Endothelial cell of umbilical vein (primary cell): ENCODE measurements at regions not wholly inside any gene's neighbourhood (a gene's known extent, or its start where the extent isn't known, plus 50 kb on each side); places are given as distances from the start of the nearest gene placed in this dataset.

Source experiments
- BruUV-seq: library from RNA; stranded (reverse); fragments of 400-500 nt; replicated peaks from 2 replicates; lab custom pipeline; 2021; lab: Mats Ljungman, UMichigan
- CTCF ChIA-PET: fragments of 300-600, 350-600 bp; sonication (Branson Sonifier 250); formaldehyde crosslinking; loops from one replicate; lab custom pipeline; 2021; ENCODE audit warnings: antibody characterized with exemption, inconsistent platforms; lab: Charles Lee
- POLR2A ChIA-PET: fragments of 300-600, 350-600 bp; sonication (Branson Sonifier 250); formaldehyde crosslinking; loops from one replicate; lab custom pipeline; 2021; ENCODE audit warnings: antibody characterized with exemption, inconsistent platforms; lab: Charles Lee
- DNase-seq: peaks from one replicate; pipeline ENCODE4 v3.0.0-alpha.2; 2011; ENCODE audit warnings: low read depth, low spot score
- FAIRE-seq: peaks from 2 replicates; lab custom pipeline; 2011; peaks lifted over from hg19 to GRCh38; lab: Jason Lieb, UNC
- H2AFZ ChIP-seq: 2 replicates; pipeline ENCODE4 v1.6.0; 2012; ENCODE audit warnings: low read depth, low read length, control low read depth, inconsistent platforms
- H3K27ac ChIP-seq: 2 replicates; pipeline ENCODE4 v1.5.1; 2011; ENCODE audit warnings: low read depth, mild to moderate bottlenecking, control low read depth, low read length, moderate library complexity; ENCODE audit not compliant: insufficient read depth
- H3K27me3 ChIP-seq, 2 experiments: 2 replicates each; pipeline versions ENCODE4 v1.6.0 to v1.6.1; 2011; ENCODE audit warnings: low read length in 2 of 2, mixed read lengths in 1 of 2; ENCODE audit not compliant: control insufficient read depth in 2 of 2, insufficient read depth in 2 of 2
- H3K36me3 ChIP-seq, 2 experiments: 2 replicates in 1 of 2; 3 replicates in 1 of 2; pipeline ENCODE4 v1.5.1; 2011; ENCODE audit warnings: low read length in 2 of 2, mild to moderate bottlenecking in 1 of 2, moderate library complexity in 1 of 2; ENCODE audit not compliant: control insufficient read depth in 2 of 2, insufficient read depth in 2 of 2; ENCODE audit errors: extremely low read depth in 1 of 2
- H3K4me1 ChIP-seq: 3 replicates; pipeline ENCODE4 v1.5.1; 2011; ENCODE audit warnings: mild to moderate bottlenecking, low read length; ENCODE audit not compliant: control insufficient read depth, insufficient read depth; ENCODE audit errors: extremely low read depth
- H3K4me2 ChIP-seq: 2 replicates; pipeline ENCODE4 v1.6.1; 2011; ENCODE audit warnings: low read length, control low read depth, mixed read lengths; ENCODE audit not compliant: insufficient read depth
- H3K4me3 ChIP-seq, 3 experiments: fragments of 200-600 bp in 1 of 3; sonication (generic), shearing (Covaris generic) in 1 of 3; replicated peaks in 1 of 3; 2 replicates each; pipeline ENCODE4 v1.5.1; 2011 to 2016; ENCODE audit warnings: control low read depth in 3 of 3, low read length in 3 of 3, mild to moderate bottlenecking in 2 of 3, inconsistent platforms in 1 of 3, low read depth in 1 of 3, moderate library complexity in 1 of 3; ENCODE audit not compliant: insufficient read depth in 1 of 3
- H3K79me2 ChIP-seq: 2 replicates; pipeline ENCODE4 v1.6.0; 2012; ENCODE audit warnings: low read length, inconsistent platforms; ENCODE audit not compliant: control insufficient read depth, insufficient read depth
- H3K9ac ChIP-seq: replicated peaks from 2 replicates; pipeline ENCODE3; 2011; ENCODE audit warnings: low read length, control low read depth; ENCODE audit not compliant: insufficient read depth; ENCODE audit errors: extremely low read depth
- H3K9me1 ChIP-seq: replicated peaks from 3 replicates; pipeline ENCODE4 v1.6.0; 2011; ENCODE audit warnings: mild to moderate bottlenecking, low read length; ENCODE audit not compliant: control insufficient read depth, insufficient read depth; ENCODE audit errors: extremely low read depth
- H3K9me3 ChIP-seq: replicated peaks from 2 replicates; pipeline ENCODE4 v1.5.1; 2012; ENCODE audit warnings: low read length, inconsistent platforms; ENCODE audit not compliant: control insufficient read depth, insufficient read depth
- H4K20me1 ChIP-seq: replicated peaks from 2 replicates; pipeline ENCODE3; 2011; ENCODE audit warnings: mild to moderate bottlenecking, low read length; ENCODE audit not compliant: control insufficient read depth, insufficient read depth; ENCODE audit errors: extremely low read depth
- CTCF ChIP-seq, 2 donors: IDR thresholded peaks; 1 replicate in 1 of 2; 2 replicates in 1 of 2; pipeline ENCODE4 v1.5.1; 2011; ENCODE audit warnings: low read length in 2 of 2, mild to moderate bottlenecking in 2 of 2, moderate library complexity in 2 of 2, control low read depth in 1 of 2, inconsistent platforms in 1 of 2, low read depth in 1 of 2; ENCODE audit not compliant: insufficient read depth in 1 of 2; ENCODE audit errors: extremely low read depth in 1 of 2
- EZH2 ChIP-seq: IDR thresholded peaks from 2 replicates; pipeline ENCODE4 v1.6.1; 2012; ENCODE audit warnings: borderline replicate concordance, low read depth, mild to moderate bottlenecking, moderate library complexity, low read length, inconsistent platforms; ENCODE audit not compliant: severe bottlenecking
- FOS ChIP-seq: IDR thresholded peaks from 2 replicates; pipeline ENCODE4 v1.6.1; 2011; ENCODE audit warnings: mild to moderate bottlenecking, low read length, moderate library complexity, borderline replicate concordance; ENCODE audit not compliant: insufficient read depth
- GATA2 ChIP-seq: IDR thresholded peaks from 2 replicates; pipeline ENCODE4 v1.7.0; 2011; ENCODE audit warnings: low read depth, mild to moderate bottlenecking, moderate library complexity, mixed read lengths, low read length; ENCODE audit not compliant: insufficient read length, insufficient read depth
- JUN ChIP-seq: IDR thresholded peaks from 2 replicates; pipeline ENCODE4 v1.6.1; 2011; ENCODE audit warnings: borderline replicate concordance, low read depth; ENCODE audit not compliant: insufficient read length, insufficient read depth
- MYC ChIP-seq: IDR thresholded peaks from one replicate; pipeline ENCODE4 v1.6.1; 2011; ENCODE audit warnings: mild to moderate bottlenecking, low read depth, low read length
- POLR2A ChIP-seq: IDR thresholded peaks from 2 replicates; pipeline ENCODE4 v1.6.1; 2012; ENCODE audit warnings: low read depth, mild to moderate bottlenecking, control low read depth, low read length
- POLR2AphosphoS5 ChIP-seq: IDR thresholded peaks from 2 replicates; pipeline ENCODE4 v1.6.1; 2012; ENCODE audit warnings: low read depth, mild to moderate bottlenecking, control low read depth, low read length, moderate library complexity; ENCODE audit not compliant: insufficient read depth
- dilution Hi-C: fragments of 300-500 bp; cut with MboI; formaldehyde crosslinking; loops from one replicate; pipeline ENCODE4 v1.15.0; 2019; ENCODE audit warnings: low sequenced_read_pairs; ENCODE audit not compliant: extremely low pct_ligation_motif_present
- intact Hi-C: fragments of 100-400 bp; cut with micrococcal nuclease; formaldehyde crosslinking; loops from one replicate; pipeline ENCODE4 v1.10.0; 2022
- TF ChIP-seq, protein P1 (sequence below): IDR thresholded peaks from 2 replicates; pipeline ENCODE4 v1.6.1; 2011; ENCODE audit not compliant: insufficient read depth, insufficient read length

GRCh38 chrX:150291014-150291413, 72.1 kb upstream of the MAMLD1 start:
- Histone ChIP-seq H3K9me1 (no peaks in the 10 kb centered on the region), H4K20me1 (no peaks in the 10 kb centered on the region), H3K27ac (no peak overlapping the region), H3K4me1 (no peaks in the 10 kb centered on the region), H3K27me3 (no peaks in the 10 kb centered on the region), H3K79me2 (no peaks in the 10 kb centered on the region), H3K9me3 (no peaks in the 10 kb centered on the region), H3K4me2 (no peak overlapping the region), H3K4me3 (no peak overlapping the region), H3K36me3 (no peaks in the 10 kb centered on the region), H3K9ac (no peak overlapping the region), H2AFZ (no peak overlapping the region)
- ChIA-PET CTCF (no interaction called here), POLR2A (no interaction called here)
- dilution Hi-C loops: no loop called here
- intact Hi-C loops: no loop called here
- TF ChIP-seq POLR2AphosphoS5 (no peak), JUN (no peak), EZH2 (no peak), FOS (no peak)
- DNase-seq: no peak
- no TSS peak for BruUV-seq
- no peak for FAIRE-seq

DNA sequence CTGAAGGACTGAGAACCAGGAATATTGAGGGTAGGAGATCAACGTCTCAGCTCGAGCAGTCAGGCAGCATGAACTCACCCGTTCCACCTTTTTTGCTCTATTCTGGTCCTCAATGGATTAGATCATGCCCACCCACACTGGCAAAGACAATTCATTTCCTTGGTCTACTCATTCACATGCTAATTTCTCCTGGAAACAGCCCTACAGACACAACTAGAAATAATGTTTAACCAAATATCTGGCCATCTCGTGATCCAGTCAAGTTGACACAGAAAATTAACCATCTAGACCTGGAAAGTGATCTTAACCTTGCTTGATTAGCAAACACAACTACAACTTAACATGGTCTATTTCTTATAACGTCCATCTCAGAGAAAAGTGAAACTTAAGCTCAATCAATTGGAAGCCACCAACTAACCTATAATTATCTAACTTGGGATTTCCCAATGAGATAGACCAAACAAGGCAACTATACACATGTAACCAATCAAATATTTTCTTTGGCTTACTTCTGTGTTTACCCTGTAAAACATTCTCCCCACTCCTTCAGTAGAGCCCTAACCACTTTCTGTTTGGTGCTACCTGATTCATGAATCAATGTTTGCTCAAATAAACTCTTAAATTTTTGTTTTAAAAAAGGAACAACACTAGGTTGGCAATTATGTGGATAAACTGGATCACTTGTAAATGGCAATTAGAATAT, 69.7 kb upstream of the MAMLD1 start:
- Histone ChIP-seq H3K4me2 (no peak overlapping the region), H3K4me3 (no peak overlapping the region), H3K27ac (no peak overlapping the region), H3K9ac (no peak overlapping the region), H2AFZ (no peak overlapping the region), H4K20me1 (no peaks in the 10 kb centered on the region), H3K36me3 (no peaks in the 10 kb centered on the region), H3K9me1 (no peaks in the 10 kb centered on the region), H3K79me2 (no peaks in the 10 kb centered on the region), H3K9me3 (no peaks in the 10 kb centered on the region), H3K27me3 (no peaks in the 10 kb centered on the region), H3K4me1 (no peaks in the 10 kb centered on the region)
- dilution Hi-C loops: no loop called here
- TF ChIP-seq MYC (no peak), EZH2 (no peak), POLR2A (no peak), CTCF (IDR thresholded peaks at IDR 0.05; ENCODE audit: extremely low read depth in 1 of 2, insufficient read depth in 1 of 2, low read depth in 1 of 2, low read length in 2 of 2) (no peak), POLR2AphosphoS5 (no peak), JUN (no peak), FOS (no peak), GATA2 (no peak)
- TF ChIP-seq, protein P1, sequence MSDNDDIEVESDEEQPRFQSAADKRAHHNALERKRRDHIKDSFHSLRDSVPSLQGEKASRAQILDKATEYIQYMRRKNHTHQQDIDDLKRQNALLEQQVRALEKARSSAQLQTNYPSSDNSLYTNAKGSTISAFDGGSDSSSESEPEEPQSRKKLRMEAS: no peak
- intact Hi-C loops: no loop called here
- no TSS peak for BruUV-seq
- ChIA-PET POLR2A (no interaction called here), CTCF (no interaction called here)
- FAIRE-seq (no peak), DNase-seq (no peak)
